ENCODE measurements at regions not wholly inside any gene's neighbourhood (a gene's known extent, or its start where the extent isn't known, plus 50 kb on each side); places are given as distances from the start of the nearest gene placed in this dataset.

DNA sequence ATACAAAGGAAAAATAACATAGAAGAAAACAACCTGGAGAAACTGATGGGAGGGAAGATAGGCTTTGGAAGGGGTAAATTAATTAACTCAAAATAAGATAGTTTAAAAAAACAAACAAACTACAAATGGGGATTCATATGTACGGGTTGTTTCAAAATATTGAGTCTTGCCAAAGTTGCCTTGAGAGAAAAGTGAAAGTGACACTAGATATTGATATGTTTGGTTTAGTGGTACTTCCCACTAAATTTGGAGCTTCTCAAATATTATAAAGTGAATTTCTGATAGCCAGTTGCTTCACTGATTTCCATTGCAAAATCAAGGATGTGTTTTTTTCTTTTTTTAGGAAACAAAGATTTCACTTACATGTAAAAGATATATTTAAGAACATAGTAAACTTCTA is 149.5 kb upstream of the RUNX1 start:
- POLR2A ChIA-PET, result interaction anchor here (0.6 kb wide), 1 partner anchor 122 kb away, joined by 3 read pairs; no protein-coding TSS in a partner anchor
- no peaks in the 10 kb centered on the region for H3K9me3 ChIP-seq (ENCODE audit: control insufficient read depth, insufficient read depth, low read depth, low read length)
- H3K4me3 ChIP-seq (ENCODE audit: low read depth, low read length), result no peak overlapping the region
- CTCF ChIA-PET, result interaction anchor here (1.1 to 1.2 kb wide), 2 partner anchors 453 to 735 kb away, joined by 3 to 4 read pairs; no protein-coding TSS in a partner anchor
- no peaks in the 10 kb centered on the region for H3K36me3 ChIP-seq (ENCODE audit: control insufficient read depth in 2 of 2, insufficient read depth in 1 of 2, low read length in 2 of 2)
- no peak overlapping the region for H3K27ac ChIP-seq (ENCODE audit: extremely low read depth, low read depth, low read length)
- no peaks in the 10 kb centered on the region for H3K4me1 ChIP-seq (ENCODE audit: control insufficient read depth, insufficient read depth, low read length)
- TF ChIP-seq WT1 (tag by site-specific recombination; IDR thresholded peaks at IDR 0.05), result no peak
- no peak for TF ChIP-seq ZNF544 (tag by site-specific recombination; IDR thresholded peaks at IDR 0.05)
- TF ChIP-seq ZNF18 (tag by site-specific recombination; IDR thresholded peaks at IDR 0.05), result no peak
- TF ChIP-seq ZNF670 (tag by site-specific recombination; IDR thresholded peaks at IDR 0.05; ENCODE audit: low read depth), result no peak
- no peak for TF ChIP-seq SCRT2 (tag by site-specific recombination; IDR thresholded peaks at IDR 0.05)
- no peak for TF ChIP-seq BCL6B (tag by site-specific recombination; IDR thresholded peaks at IDR 0.05)
- TF ChIP-seq ZNF571 (tag by site-specific recombination; IDR thresholded peaks at IDR 0.05), result no peak
- TF ChIP-seq ZNF658 (tag by site-specific recombination; IDR thresholded peaks at IDR 0.05), result no peak
- TF ChIP-seq ZNF530 (tag by site-specific recombination; IDR thresholded peaks at IDR 0.05; ENCODE audit: low read depth), result no peak
- TF ChIP-seq ZBTB6 (tag by site-specific recombination; IDR thresholded peaks at IDR 0.05), result no peak
- no peak for TF ChIP-seq ZNF514 (tag by site-specific recombination; IDR thresholded peaks at IDR 0.05)
- TF ChIP-seq, protein P1, sequence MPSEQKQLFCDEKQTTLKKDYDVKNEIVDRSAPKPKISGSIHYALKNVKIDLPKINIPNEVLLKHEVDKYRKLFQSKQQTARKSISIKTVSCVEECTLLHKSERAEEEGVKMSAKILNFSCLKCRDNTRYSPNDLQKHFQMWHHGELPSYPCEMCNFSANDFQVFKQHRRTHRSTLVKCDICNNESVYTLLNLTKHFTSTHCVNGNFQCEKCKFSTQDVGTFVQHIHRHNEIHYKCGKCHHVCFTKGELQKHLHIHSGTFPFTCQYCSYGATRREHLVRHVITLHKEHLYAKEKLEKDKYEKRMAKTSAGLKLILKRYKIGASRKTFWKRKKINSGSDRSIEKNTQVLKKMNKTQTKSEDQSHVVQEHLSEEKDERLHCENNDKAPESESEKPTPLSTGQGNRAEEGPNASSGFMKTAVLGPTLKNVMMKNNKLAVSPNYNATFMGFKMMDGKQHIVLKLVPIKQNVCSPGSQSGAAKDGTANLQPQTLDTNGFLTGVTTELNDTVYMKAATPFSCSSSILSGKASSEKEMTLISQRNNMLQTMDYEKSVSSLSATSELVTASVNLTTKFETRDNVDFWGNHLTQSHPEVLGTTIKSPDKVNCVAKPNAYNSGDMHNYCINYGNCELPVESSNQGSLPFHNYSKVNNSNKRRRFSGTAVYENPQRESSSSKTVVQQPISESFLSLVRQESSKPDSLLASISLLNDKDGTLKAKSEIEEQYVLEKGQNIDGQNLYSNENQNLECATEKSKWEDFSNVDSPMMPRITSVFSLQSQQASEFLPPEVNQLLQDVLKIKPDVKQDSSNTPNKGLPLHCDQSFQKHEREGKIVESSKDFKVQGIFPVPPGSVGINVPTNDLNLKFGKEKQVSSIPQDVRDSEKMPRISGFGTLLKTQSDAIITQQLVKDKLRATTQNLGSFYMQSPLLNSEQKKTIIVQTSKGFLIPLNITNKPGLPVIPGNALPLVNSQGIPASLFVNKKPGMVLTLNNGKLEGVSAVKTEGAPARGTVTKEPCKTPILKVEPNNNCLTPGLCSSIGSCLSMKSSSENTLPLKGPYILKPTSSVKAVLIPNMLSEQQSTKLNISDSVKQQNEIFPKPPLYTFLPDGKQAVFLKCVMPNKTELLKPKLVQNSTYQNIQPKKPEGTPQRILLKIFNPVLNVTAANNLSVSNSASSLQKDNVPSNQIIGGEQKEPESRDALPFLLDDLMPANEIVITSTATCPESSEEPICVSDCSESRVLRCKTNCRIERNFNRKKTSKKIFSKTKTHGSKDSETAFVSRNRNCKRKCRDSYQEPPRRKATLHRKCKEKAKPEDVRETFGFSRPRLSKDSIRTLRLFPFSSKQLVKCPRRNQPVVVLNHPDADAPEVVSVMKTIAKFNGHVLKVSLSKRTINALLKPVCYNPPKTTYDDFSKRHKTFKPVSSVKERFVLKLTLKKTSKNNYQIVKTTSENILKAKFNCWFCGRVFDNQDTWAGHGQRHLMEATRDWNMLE (tag by site-specific recombination; conservative IDR thresholded peaks at IDR 0.05; ENCODE audit: low read depth), result no peak
- no peak for TF ChIP-seq ZNF292 (tag by site-specific recombination; IDR thresholded peaks at IDR 0.05; ENCODE audit: borderline replicate concordance, low read depth)
- TF ChIP-seq ZNF626 (tag by site-specific recombination; IDR thresholded peaks at IDR 0.05), result no peak
- no peak for TF ChIP-seq YY1 (tag by site-specific recombination; IDR thresholded peaks at IDR 0.05)
- TF ChIP-seq ZNF280C (tag by site-specific recombination; IDR thresholded peaks at IDR 0.05), result no peak
- no peak for TF ChIP-seq ZNF416 (tag by site-specific recombination; IDR thresholded peaks at IDR 0.05)
- no peak for TF ChIP-seq ZNF791 (tag by site-specific recombination; IDR thresholded peaks at IDR 0.05)

Data from HEK293 (cell line).